ENCODE measurements at regions not wholly inside any gene's neighbourhood (a gene's known extent, or its start where the extent isn't known, plus 50 kb on each side); places are given as distances from the start of the nearest gene placed in this dataset.
A peak's percentile ranks its signal among the peaks of the same experiment; 100 is the strongest.

DNA sequence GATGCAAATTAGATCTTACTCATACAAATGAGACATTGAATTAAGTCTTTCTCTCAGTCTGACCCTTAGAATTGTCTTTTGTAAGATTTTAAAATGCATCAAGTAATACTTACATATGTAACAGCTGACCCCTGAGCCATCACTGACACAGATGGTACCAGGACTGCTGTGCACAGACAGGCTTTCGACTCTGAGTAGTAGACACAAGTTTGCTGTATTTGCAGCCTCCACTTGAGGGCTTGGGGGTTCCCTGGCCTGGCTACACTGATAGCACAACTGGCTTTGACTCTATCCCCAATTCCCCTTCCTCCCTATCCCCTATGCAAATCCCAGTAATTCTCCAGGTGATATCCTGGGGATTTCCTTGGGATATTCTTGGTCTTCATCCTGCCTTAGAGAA lies 200.7 kb downstream of the RPIA start:
- CTCF ChIA-PET: interaction anchor here (1.7 kb wide), 1 partner anchor 12 kb away, joined by 8 read pairs; no protein-coding TSS in a partner anchor
- POLR2A ChIA-PET: no interaction called here
- no peak for DNase-seq (ENCODE audit: extremely low spot score)
- TF ChIP-seq, protein P1, sequence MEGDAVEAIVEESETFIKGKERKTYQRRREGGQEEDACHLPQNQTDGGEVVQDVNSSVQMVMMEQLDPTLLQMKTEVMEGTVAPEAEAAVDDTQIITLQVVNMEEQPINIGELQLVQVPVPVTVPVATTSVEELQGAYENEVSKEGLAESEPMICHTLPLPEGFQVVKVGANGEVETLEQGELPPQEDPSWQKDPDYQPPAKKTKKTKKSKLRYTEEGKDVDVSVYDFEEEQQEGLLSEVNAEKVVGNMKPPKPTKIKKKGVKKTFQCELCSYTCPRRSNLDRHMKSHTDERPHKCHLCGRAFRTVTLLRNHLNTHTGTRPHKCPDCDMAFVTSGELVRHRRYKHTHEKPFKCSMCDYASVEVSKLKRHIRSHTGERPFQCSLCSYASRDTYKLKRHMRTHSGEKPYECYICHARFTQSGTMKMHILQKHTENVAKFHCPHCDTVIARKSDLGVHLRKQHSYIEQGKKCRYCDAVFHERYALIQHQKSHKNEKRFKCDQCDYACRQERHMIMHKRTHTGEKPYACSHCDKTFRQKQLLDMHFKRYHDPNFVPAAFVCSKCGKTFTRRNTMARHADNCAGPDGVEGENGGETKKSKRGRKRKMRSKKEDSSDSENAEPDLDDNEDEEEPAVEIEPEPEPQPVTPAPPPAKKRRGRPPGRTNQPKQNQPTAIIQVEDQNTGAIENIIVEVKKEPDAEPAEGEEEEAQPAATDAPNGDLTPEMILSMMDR (IDR thresholded peaks at IDR 0.05; ENCODE audit: control extremely low read depth, extremely low read depth, low read depth, missing control alignments): no peak

DNA sequence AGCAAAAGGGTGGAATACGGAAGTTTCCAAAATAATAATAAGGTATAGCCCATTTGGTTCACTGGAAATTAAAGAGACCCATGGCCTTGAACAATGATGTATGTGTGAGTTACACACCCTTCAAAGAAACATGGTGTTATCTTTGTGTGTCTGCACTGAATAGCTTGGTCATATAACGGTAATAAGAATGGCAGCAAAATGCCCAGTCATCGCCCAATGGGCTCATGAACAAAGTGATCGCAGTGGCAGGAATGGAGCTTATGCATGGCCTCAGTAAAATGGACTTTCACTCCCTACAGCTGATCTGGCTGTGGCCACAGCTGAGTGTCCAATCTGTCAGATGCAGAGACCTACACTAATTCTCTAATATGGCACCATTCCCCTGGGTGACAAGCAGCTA lies 201.3 kb downstream of the RPIA start:
- TF ChIP-seq, protein P1 (IDR thresholded peaks at IDR 0.05; ENCODE audit: control extremely low read depth, extremely low read depth, low read depth, missing control alignments): no peak
- ChIA-PET CTCF (interaction anchor here (1.7 kb wide), 1 partner anchor 13 kb away, joined by 8 read pairs; no protein-coding TSS in a partner anchor), POLR2A (no interaction called here)
- no peak for DNase-seq (ENCODE audit: extremely low spot score)

DNA sequence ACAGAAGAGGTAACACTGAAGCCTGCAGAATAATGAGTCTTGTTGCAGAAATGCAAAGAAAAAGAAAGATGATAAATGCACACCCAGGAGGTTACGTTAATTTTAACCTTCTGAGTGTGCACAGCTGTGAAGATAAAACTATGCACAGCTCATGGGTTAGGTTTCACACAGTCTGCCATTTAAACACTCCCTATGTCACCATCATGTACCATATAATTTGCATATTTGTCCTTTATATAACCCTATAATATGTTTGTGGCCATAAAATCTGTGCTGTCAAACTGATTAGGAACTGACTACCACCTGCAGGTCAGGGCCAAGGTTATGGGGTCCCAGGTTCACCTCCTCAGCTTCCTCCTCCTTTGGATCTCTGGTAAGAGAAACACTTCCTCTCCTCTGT lies 205.5 kb downstream of the RPIA start:
- no peak for DNase-seq (ENCODE audit: extremely low spot score)
- POLR2A ChIA-PET: no interaction called here
- CTCF ChIA-PET: interaction anchor here (1.1 kb wide), 1 partner anchor 16 kb away, joined by 3 read pairs; no protein-coding TSS in a partner anchor
- TF ChIP-seq, protein P1 (IDR thresholded peaks at IDR 0.05; ENCODE audit: control extremely low read depth, extremely low read depth, low read depth, missing control alignments): no peak

DNA sequence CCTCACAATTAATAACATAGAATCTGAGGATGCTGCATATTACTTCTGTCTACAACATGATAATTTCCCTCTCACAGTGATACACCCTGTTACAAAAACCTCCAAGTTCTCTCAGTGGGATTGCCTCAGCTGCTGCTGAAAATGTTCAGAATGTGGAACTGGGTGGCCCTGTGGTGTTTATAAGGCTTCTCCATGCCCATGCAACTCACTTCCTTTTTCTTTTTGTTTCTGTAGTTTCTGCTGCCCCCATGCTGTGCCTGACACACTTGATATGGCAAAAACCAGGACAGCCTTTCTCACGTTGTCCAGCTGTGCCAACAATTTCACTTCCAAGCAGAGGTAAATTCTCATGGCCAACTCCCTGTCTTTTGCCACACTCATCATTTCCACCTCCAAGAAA lies 206.2 kb downstream of the RPIA start:
- no peak for DNase-seq (ENCODE audit: extremely low spot score)
- ChIA-PET POLR2A (no interaction called here), CTCF (interaction anchor here (1.1 kb wide), 1 partner anchor 17 kb away, joined by 3 read pairs; no protein-coding TSS in a partner anchor)
- TF ChIP-seq, protein P1 (IDR thresholded peaks at IDR 0.05; ENCODE audit: control extremely low read depth, extremely low read depth, low read depth, missing control alignments): no peak

DNA sequence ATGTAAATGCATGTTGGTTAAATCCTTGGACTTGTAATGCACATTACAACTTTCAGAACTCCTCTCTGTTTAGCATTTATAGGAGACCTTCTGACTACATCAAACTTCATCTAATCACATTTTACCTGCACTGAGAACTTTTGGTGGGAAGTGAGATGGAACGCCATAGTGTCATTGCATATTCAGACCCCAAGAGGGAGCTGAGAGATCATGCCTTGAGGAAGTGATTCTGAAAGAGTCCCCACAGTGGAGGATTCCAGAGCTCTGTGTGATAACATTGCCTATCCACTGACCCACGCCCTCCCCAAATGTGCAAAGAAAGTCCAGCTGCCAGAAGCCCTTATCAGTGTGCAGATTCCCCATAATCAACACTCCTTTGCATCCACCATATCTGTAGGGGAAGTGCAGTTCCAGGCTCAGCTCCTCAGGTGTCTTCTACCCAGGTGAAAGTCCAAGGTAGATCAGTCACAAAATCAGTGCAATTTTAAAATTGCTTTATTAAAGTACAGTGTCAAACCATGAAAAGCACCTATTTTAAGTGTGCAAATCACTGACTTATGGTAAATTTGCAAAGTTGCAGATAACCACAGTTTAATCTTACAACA lies 212.4 kb downstream of the RPIA start:
- ChIA-PET POLR2A (no interaction called here), CTCF (interaction anchor here (0.8 to 0.9 kb wide), 2 partner anchors 15 to 22 kb away, joined by 3 to 4 read pairs; no protein-coding TSS in a partner anchor)
- TF ChIP-seq, protein P1 (IDR thresholded peaks at IDR 0.05; ENCODE audit: control extremely low read depth, extremely low read depth, low read depth, missing control alignments): peak; percentile 23
- DNase-seq (ENCODE audit: extremely low spot score): peak; percentile 4

DNA sequence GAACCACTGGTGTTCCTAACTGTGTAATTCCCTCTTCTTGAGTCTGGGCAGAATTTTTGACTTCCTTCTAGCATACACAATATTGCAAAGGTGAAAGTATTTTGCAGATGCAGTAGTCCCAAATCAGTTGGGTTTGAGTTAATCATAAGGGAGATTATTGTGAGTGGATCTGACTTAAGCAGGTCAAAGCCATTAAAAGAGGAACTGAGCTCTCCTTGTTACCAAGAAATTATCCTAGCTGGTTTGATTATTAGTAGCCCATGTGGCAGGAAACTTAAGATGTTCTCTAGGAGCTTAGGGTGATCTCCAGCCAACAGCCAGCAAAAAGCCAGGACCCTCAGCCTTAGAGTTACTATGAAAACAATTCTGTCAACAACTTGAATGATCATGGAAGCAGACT lies 221.8 kb downstream of the RPIA start:
- TF ChIP-seq, protein P1 (IDR thresholded peaks at IDR 0.05; ENCODE audit: control extremely low read depth, extremely low read depth, low read depth, missing control alignments): no peak
- CTCF ChIA-PET: interaction anchor here (1.4 kb wide), 1 partner anchor 8 kb away, joined by 3 read pairs; no protein-coding TSS in a partner anchor
- no peak for DNase-seq (ENCODE audit: extremely low spot score)
- POLR2A ChIA-PET: no interaction called here

Data from GM10248 (cell line).